GM21526 (cell line): ENCODE measurements at regions not wholly inside any gene's neighbourhood (a gene's known extent, or its start where the extent isn't known, plus 50 kb on each side); places are given as distances from the start of the nearest gene placed in this dataset.
"Not testable (repeated sequence)": the region's sequence is repeated elsewhere in the genome, so short reads cannot be mapped to it uniquely, and the experiment has no call there.

ENCODE experiments used
- ATAC-seq: cut with Tn5 transposase; IDR thresholded peaks from one replicate; pipeline ENCODE4 v1.9.1; 2021; ENCODE audit warnings: moderate library complexity; ENCODE audit not compliant: unreplicated experiment, low FRiP score

DNA sequence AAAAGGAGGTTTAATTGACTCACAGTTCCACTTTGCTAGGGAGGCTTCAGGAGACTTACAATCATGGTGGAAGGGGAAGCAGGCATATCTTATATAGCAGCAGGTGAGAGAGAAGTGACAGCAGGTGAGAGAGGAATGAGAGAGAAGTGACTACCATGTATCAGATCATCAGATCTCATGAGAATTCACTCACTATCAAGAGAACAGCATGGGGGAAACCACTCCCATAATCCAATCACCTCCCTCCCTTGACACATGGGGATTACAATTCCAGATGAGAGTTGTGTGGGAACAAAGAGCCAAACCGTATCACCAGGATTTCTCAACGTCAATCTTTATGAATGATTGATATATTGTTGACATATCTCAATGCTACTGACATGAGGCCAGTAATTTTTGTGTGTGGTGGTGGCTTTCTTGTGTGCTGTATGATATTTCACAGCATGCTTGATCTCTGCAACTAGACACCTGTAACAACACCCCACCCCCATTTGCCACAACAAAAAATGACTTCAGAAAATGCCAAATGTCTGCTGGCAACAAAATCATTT is 1470.9 kb upstream of the SEL1L start:
- no peak for ATAC-seq

DNA sequence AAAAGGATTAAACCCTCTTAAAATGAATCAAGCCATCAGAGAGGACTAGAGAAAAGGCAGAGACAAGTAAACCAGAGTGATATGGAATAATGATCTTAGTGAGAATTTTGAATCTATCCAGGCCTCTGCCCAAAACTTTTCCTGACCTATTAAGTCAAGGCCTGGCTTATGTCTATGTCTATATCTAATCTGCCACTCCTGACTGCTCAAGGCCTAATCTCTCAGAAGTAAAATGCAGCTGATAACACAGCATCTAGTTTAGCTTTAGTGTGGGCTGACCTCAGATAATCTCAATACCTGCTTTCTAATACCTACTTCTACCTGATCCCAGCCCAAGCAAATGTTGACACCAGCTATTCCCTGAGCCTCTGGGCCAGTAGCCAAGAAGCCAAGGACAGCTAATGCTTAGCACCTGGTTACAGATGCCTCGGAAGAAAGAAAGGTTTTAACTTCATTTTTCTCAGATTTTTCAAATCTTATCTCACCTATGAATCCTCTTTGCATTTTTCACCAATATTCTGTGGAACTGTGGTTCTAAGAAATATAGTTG is 1472.5 kb upstream of the SEL1L start:
- no peak for ATAC-seq

DNA sequence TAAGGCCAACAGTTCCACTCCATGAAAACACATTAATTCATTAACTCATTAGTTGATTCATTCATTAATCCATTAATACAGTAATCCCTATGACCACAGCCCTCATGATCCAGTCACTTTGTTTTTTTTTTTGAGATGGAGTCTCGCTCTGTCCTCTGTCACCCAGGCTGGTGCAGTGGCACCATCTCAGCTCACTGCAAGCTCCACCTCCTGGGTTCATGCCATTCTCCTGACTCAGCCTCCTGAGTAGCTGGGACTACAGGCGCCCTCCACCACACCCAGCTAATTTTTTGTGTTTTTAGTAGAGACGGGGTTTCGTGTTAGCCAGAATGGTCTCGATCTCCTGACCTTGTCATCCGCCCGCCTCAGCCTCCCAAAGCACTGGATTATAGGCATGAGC is 1473.4 kb upstream of the SEL1L start:
- not testable (repeated sequence) for ATAC-seq

DNA sequence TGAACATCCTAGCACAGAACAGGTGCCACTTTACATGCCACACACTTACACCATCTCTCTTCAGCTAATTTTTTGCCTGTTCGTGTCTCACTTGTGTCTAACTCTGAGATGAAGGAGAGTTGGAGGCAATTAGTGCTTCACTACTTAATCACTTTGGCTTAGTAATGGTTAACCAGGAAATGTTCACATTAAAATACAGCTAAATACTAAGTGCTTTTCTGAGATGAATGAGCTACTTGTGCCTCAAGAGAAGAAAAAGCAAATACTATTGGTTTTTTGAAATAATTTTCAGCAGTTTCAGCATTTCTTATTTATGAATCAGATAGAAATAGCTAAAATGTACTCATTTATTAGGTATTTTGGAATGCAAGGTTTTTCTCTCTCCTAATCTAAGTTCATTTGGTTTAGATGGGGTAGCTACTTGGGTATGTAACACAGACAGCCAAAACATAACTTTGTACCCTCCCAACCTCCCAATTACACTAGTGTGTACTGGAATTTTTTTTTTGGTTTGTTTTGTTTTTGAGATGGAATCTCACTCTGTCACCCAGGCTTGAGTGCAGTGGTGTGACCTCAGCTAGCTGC is 1474.1 kb upstream of the SEL1L start:
- ATAC-seq = no peak

DNA sequence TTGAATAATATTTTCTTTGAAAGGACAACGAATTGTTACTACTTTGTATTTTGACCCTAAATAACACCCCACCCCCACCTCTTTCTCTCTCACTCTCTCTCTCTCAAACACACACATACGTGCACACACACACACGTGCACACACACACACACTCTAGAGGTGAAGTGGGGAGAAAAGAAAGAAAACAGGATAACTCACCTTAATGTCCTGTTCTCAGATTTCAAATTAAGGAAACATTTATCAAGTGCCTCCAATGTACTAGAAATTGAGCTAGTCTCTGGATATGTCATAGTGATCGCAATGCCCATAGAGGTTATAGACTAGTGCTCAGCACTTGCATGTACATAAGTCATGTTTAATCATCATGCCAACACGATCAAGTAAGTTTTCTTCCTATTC is 1483.6 kb upstream of the SEL1L start:
- ATAC-seq = no peak

DNA sequence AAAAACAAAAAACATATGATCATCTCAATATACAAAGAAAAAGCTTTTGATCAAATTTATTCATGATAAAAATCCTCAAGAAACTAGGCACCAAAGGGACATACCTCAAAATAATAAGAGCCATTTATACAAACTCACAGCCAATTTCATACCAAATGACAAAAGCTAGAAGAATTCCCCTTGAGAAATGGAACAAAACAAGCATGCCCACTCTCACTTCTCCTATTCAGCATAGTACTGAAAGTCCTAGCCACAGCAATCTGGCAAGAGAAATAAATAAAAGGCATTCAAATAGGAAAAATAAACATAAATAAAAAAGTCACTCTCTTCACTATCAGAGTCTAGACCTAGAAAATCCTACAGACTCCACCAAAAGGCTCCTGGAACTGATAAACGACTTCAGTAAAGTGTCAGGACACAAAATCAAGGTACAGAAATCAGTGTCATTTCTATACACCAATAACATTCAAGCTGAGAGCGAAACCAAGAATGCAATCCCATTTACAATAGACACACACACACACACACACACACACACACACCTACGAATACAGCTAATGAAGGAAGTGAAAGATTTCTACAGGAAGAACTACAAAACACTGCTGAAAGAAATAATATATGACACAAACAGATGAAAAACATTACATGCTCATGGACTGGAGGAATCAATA is 1486.2 kb upstream of the SEL1L start:
- ATAC-seq = no peak

DNA sequence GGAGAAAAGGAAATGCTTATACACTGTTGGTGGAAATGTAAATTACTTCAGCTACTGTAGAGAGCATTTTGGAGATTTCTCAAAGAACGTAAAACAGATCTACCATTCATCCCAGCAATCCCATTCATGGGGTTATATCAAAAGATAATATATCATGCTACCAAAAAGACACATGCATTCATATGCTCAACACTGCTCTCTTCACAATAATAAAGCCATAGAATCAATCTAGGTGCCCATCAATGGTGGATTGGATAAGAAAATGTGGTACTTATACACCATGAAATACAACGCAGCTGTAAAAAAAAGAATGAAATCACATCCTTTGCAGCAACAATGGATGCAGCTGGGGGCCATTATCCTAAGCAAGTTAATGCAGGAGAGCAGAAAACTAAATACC is 1487.7 kb upstream of the SEL1L start:
- ATAC-seq = no peak

DNA sequence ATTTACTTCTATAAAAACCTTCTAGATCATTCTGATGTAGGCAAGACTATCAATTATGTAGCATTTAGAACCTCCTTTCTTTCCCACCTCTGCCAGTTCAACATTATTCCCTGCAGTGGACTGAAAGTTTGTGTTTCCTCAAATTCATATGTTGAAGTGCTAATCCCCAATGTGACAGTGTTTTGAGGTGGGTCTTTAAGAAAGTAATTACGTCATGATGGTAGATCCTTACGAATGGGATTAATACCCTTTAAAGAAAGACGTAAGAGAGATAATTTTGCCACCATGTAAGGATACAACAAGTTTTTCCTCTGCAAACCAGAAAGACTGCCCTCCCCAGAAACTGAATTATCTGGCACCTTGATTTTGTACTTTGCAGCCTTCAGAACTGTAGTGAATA is 1489.7 kb upstream of the SEL1L start:
- ATAC-seq = no peak

DNA sequence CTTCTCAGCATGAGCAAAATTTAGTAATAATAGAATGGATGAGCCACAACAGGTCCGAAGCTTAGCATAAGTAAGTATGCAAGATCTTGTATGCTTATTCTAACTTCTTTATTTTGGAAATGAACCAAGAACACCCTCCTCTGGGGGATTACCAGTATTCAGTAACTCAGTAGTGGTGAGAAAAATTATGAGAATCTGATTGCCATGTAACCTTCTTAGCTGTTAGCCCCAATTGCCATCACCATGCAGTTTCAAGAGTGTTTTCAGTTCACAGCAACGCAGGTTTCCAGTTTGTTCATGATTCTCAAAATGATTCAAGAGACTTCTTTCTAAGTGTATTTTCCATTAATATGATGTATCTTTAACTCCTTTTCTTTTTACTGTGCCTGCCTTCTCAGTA is 1507.6 kb upstream of the SEL1L start:
- no peak for ATAC-seq

DNA sequence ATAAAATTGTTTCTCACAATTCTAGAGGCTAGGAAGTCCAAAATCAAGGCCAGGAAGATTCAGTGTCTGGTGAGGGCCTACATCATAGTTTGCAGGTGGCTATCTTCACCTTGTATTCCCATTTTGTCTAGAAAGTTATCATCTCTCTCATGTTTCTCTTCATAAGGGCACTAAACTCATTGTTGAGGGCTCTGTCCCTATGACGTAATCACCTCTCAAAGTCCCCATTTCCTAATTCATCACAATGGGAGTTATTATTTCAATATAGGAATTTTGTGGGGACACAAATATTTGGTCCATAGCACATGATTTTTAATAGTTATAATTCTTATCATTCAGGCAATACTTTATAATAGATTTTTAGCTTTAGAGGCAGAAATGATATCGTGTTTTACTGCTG is 1509.2 kb upstream of the SEL1L start:
- ATAC-seq = no peak

DNA sequence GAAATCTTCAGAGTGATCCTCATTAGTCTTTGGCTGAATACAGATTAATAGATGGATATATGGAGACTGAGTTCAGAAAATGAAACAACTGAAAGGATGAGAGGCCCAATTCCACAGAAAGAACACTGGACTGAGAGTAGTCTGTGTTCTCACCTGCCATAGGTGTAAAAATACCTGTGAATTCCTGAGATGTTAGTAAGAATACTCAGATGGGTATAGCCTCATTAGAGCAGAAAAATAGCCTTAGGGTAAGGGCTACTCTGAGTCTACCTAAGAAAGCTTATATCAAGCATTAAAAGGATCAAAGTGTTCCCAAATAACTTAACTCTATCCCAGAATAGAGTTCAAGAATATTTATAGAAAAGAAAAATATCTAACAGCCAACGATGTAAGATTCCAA is 1510.3 kb upstream of the SEL1L start:
- ATAC-seq = no peak

DNA sequence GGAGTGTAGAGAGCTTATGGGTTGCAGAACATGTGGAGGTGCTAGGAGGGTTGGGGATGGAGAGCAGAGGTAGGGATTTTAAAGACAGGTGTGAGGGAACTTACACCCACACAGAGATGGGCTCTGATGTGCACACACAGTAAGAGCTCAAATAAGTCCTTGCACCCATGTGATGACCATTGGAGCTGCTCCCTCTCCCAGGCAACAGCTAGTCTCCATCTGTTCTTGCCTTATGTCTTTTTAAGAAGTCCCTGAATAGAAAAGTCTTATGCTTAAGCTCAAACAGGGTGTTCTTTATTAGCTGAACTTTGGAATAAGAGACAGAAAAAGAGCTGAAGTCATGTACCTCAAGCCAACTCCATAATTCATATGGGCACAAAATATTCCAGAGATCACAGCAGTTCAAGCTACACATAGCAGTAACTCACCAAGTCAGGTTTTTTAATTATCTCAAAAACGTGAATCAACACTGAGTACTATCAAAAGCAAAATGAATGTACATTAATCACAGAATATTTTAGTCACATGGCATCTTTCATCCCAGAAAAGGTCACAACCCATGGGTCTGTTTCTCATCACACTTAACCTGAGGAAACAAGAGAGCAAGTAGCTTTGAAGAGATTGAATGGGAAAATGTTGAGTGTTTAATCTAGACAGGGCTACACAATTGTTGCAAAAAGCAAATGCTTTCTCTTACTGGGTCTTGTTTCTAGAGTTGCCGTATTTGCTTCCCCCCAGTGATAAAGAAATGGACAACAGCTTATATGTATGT is 1513.6 kb upstream of the SEL1L start:
- ATAC-seq = no peak

DNA sequence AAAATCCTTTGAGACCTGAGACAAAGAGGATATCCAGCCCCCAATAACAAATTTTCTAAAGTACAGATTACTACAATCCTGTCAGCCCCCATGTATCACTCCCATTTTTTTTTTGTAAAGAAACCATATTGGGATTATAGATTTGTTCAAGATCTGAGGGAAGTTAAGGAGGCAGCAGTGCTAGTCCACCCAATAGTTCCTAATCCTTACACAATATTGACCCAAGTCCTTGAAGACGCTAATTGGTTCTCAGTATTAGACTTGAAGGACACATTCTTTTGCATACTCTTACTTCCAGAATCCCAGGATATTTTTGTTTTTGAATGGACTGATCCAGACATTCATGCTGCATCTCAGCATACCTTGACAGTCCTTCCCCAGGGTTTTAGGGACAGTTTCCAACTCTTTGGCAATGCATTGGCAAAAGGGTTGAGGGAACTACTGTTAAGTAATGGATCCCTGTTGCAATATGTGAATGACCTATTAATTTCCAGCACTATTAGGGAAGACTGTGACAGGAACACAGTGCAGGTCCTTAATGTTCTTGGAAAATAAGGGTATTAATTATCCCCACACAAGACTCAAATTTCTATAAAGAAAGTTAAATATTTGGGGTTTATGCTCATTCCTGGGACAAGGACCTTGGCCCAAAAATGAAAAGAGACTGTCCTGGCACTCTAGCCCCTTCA is 1519.5 kb upstream of the SEL1L start:
- no peak for ATAC-seq

DNA sequence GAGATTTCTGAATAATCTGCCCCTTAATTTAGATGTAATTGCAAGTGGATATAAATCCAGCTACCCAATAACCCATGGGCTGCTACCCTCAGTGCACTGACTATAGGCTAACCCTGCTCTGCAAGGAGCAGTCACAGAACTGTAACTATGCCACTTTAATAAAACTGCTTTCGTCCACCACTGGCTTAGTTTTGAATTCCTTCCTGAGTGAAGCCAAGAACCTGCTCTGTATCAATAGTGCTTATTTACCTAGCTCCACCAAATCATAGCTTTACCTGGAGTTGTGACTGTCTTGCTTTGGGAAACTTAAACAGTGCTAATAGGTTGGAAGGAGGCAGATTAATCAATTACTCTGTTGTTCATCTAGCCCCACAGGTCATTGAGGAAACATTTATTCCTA is 1524.4 kb upstream of the SEL1L start:
- no peak for ATAC-seq

DNA sequence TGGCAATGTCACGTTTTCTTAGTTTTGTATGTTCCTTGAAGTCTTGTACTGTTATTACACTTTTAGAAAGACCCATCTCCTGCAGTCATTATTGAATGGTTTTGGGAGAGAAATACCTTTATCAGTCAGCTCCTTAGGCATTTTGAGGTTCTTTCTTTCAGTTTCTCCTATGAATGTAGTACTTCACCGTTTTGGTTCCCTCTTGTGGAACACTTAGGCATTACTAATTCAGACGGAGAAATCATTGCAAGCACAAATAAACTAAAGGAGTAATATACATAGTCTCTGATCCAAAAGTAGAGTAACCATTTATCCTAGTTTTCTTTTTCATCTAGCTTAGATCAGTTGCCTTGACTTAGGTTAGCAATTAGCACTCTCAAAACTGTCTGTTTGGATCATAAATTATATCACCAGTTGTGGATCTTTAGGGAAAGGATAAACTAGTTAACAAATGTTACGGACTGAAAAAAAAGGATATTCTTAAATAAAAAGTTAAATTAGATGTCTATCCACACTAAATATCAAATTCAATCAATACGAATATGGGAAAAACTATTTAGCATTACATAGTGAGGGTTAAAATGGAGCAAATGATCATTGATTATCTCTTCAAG is 1538.3 kb upstream of the SEL1L start:
- ATAC-seq = no peak

DNA sequence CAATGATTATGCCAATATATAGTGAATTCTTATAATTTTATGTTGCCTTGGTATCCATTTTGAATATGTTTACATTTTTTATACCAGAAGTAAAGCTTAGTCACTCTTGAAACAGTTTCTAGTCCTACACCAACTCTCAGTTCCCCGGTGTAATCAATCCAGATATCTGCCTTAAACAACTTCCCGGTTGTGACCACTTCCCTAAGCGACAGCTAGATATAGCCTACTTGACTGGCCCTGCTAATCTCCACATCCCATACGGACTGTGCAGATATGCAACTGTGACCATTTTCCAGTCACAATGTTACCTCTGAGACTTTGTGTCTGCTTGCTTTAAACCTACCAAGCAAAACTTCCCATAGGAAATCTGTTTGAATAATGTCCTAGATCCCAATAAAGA is 1551.5 kb upstream of the SEL1L start:
- no peak for ATAC-seq

DNA sequence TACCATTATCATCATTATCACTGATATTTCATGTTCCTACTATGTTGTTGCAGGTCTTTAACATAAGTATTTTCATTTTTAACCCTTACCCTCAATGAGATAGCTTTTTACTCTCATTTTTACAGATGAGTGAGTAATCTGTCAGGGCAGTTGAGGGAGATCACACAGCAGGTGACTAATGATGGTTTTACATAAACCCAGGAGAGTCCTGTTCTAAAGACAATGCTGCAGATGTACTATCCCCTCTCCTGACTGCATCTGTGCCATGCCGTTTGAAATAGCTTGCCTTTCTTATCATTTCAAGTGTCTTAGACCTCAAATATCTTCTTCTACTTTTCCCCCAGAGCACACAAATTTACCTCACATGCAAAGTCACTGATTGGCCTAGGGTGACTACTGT is 1552.1 kb upstream of the SEL1L start:
- ATAC-seq = no peak

DNA sequence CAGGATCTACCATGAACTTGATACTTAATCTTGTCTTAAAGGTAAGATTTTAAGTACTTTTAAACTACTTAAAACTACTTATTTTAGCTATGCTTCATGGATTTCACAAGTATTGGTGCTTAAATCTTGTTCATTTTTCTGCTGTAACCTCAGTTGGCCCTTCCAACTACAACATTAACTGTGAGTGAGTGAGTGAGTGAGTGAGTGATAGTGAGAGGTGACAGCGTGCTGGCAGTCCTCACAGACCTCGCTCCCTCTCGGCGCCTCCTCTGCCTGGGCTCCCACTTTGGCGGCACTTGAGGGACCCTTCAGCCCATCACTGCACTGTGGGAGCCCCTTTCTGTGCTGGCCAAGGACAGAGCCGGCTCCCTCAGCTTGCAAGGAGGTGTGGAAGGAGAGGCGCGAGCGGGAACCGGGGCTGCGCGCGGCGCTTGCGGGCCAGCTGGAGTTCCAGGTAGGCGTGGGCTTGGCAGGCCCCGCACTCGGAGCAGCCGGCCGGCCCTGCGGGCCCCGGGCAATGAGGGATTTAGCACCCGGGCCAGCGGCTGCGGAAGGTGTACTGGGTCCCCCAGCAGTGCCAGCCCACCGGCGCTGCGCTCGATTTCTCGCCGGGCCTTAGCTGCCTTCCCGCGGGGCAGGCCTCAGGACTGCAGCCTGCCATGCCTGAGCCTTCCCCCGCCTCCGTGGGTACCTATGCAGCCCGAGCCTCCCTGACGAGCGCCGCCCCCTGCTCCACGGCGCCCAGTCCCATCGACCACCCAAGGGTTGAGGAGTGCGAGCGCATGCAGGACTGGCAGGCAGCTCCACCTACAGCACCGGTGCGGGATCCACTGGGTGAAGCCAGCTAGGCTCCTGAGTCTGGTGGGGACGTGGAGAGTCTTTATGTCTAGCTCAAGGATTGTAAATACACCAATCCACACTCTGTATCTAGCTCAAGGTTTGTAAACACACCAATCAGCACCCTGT is 1558.6 kb upstream of the SEL1L start:
- ATAC-seq = not testable (repeated sequence)

DNA sequence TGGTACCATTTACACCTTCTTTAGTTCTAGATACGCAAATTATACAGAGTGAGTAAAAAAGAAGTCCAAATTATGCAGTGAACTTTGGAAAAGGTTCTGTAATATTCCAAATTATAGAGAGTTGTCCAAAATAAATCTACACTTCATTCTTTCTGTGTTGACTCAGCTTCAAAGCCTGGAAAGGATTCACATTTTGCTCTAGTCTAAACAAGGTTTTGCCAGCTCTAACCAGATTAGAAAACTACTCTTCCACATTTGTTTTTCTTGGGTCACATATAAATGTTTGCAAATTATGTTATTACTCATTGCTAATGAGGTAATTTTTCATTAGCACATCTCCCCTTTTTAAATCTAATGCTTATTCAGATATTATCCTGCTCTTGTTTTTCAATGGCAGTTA is 1562.4 kb upstream of the SEL1L start:
- no peak for ATAC-seq
